ENCODE measurements at regions not wholly inside any gene's neighbourhood (a gene's known extent, or its start where the extent isn't known, plus 50 kb on each side); places are given as distances from the start of the nearest gene placed in this dataset.

DNA sequence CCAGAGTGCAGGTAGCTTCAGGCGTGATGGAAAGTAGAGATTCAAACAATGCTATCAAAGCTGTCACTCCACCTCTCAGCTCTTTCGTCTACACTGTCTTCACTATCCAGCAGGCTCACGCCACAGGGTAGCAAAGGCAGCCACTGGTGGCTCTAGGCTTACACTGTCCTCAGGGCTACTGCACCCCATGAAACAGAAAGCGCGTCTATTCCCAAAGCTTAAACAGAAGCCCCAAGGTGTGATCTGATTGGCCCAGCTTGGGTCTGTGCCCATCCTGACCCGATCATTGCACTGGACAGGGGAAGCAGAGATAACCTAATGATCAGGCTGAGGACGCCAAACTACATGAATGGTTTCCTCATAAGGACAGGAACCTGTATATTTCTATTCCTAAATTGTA lies 100.1 kb downstream of the PDCL3 start:
- no peak for DNase-seq

GRCh38 chr2:100664021-100664755 lies 101.4 kb downstream of the PDCL3 start:
- no peak for DNase-seq

DNA sequence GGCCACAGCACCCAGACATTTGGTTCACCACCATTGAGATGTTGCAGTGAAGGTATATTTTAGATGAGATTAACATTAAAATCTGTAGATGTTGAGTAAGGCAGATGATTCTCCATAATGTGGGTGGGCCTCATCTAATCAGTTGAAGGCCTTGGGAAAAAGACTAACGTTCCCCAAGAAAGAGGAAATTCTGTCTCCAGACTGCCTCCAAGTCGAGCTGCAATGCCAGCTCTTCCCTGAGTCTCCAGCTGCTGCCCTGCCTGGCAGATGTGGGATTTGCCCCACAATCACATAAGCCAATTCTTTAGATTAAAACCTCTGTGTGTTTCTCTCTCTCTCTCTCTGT lies 101.9 kb downstream of the PDCL3 start:
- no peak for DNase-seq

DNA sequence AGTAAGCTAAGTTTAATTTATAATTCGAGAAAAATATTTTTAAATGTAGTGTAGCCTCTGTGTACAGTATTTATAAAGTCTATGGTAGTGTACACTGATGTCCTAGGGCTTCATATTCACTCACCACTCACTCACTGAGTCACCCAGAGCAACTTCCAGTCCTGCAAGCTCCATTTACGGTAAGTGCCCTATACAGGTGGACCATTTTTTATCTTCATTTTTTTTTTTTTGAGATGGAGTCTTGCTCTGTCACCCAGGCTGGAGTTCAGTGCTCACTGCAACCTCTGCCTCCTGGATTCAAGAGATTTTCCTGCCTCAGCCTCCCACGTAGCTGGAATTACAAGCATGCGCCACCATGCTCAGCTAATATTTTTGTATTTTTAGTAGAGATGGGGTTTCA lies 104.2 kb downstream of the PDCL3 start:
- DNase-seq: no peak

DNA sequence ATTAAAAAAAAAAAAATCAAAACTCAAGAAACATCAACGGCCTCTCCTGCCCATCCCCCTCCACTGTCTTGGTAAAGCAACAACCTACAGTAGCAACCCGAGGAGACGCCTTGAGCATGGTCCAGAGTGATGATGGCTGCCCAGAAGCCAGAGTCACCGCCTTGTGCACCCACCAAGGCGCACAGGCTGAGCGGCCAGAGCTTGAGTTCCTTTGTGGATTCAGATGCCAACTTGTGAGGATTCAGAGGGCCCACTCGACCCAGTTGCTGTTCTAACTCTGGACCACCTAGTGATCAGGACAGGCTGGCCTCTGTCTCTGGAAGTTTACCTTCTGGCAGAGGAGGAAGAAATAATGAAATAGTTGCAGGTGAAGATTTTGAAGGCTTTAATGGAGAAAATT lies 105.0 kb downstream of the PDCL3 start:
- DNase-seq: no peak

- DNase-seq: no peak
Measured at GRCh38 chr2:100670232-100670631, 107.4 kb downstream of the PDCL3 start.

- DNase-seq: no peak
Measured at GRCh38 chr2:100673115-100673514, 110.3 kb downstream of the PDCL3 start.

- no peak for DNase-seq
Measured at GRCh38 chr2:100673691-100674485, 111.1 kb downstream of the PDCL3 start.

DNA sequence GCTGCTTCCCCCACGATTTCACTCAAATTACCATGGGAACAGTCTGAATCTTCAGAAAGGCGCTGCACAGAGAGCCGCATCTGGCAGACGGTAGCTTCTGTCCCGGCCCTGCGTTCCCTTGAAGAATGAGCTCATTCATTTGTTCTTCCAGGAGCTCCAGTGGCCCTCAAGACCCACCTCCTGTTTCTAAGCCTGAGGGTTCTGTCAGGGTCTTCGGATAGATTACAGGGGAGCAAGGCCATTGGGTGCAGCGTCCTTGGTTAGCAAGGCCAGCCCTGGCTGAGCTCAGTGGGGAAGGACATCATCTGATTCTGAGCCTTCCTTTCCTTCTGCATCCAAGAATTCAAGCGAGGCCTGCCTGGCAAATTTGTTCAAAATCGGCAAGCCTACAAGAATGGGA lies 111.9 kb downstream of the PDCL3 start:
- DNase-seq: no peak

DNA sequence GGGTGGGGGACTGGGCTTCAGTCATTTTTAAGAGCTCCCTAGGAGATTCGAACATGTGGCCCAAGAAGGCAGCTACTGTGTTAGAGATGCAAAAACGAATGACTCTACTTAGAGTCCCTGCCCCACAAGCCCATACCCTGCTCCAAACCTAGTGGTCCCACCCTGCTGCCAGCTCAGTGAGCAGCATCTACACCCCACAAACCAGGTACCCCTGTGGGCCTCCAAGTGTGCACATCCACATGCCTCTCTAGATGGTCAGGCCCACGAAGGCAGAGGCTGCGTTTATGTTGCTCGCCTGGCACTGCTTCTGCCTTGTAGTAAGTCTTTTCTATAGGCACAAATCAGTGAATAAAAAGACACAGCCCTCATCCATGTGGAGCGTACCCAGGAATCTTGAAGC lies 112.6 kb downstream of the PDCL3 start:
- DNase-seq: no peak

- no peak for DNase-seq
Measured at GRCh38 chr2:100675855-100676254, 113.1 kb downstream of the PDCL3 start.

DNA sequence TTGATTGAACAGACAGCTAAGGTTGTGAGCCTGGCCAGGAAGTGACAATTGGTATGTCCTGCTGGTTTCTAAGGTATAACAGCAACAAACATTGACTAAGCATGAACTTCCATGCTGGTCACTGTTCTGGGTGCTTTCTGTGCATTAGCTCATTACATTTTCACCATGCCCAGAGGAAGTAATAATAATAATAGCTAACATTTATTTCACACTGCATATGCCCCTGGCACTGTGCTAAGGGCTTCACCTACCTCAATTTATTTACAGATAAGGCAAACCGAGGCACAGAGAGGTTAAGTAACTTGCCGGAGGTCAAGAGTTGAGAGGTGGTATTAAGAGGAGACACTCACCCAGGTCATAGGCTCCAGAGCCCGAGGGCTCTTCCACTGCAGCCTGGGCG lies 113.6 kb downstream of the PDCL3 start:
- DNase-seq: no peak

DNA sequence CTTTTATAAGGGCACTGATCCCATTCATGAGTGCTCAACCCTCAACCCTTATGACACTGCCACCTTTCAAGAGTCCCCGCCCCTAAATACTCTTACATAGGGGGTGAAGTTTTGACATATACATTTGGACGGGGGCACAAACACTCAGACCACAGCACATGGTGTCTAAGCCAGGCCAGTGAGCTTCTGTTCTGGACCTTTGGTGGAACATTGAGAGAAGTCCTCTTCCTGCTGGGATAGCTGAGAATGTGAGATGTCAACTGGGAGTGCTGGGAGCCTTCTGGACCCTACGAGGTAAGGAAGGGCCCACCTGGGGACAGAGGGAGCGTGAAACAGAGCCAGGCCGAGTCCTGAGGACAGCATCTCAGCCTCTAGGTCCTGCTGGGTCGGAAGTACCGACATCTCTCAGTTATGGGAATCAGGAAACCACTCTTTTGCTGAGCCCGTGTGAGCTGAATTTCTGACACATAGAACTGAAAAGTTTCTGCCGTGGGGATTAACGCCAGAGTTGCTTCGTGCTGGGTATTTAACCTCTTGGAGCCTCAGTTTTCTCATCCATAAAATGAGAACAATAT lies 114.9 kb downstream of the PDCL3 start:
- no peak for DNase-seq

DNA sequence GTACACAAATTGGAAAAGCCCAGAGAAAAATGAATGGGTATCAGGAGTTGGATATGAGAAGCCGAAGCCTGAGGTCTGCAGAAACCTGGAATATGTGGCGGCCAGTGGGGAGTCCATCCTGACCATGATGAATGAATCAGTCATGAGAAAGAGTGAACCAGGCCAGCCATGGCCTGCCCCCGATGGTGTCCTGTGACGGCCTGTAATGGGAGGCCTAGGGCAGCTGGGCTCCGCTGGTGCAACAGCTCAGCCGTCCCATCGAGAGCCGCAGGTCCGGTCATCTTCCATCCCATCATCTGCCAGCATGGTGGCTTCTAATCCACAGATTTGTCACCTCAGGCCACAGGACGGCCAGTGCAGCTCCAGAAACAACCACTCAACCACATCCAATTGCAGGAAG lies 116.4 kb downstream of the PDCL3 start:
- no peak for DNase-seq

- DNase-seq: no peak
Measured at GRCh38 chr2:100682536-100682935, 119.7 kb downstream of the PDCL3 start.

- no peak for DNase-seq
Measured at GRCh38 chr2:100683231-100683630, 120.4 kb downstream of the PDCL3 start.

GRCh38 chr2:100691846-100692245 lies 128.1 kb upstream of the NPAS2 start:
- no peak for DNase-seq

DNA sequence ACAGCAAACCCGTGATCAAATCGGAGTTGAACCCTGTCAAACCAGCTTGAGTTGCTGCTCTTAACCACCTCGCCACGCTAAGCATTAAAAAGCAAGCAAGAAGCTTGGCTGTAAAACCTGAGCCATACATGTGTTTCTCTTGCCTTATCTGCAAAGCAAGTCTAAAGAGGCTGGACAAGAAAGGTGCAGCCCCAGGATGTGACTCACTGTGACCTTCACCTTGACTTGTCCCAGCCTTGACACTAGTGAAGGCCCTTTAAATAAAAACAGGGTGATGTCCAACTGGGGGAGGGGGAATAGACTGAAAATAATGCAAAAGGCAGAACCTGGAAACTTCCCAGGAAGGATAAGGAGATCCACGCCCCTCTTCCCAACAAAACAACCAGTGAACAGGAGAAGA lies 127.6 kb upstream of the NPAS2 start:
- DNase-seq: no peak

- DNase-seq: no peak
Measured at GRCh38 chr2:100692906-100693305, 127.0 kb upstream of the NPAS2 start.

DNA sequence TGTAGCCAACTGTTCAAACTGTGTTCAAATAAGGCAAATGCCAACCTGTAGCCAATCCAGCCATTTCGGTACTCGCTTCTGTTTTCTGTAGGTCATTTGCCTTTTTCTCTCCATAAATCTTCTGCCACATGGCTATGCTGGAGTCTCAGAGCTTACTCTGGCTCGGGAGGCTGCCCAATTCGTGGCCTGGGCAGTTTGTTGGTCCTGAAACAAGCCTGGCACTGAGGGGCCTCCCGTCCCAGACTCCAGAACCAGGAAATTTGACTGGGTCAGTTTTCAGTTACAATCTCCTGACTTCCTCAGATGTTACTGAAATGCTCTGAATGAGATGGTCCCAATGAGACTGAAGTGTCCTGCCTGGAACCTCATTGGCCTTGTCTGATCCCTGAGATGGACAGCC lies 120.8 kb upstream of the NPAS2 start:
- no peak for DNase-seq

DNA sequence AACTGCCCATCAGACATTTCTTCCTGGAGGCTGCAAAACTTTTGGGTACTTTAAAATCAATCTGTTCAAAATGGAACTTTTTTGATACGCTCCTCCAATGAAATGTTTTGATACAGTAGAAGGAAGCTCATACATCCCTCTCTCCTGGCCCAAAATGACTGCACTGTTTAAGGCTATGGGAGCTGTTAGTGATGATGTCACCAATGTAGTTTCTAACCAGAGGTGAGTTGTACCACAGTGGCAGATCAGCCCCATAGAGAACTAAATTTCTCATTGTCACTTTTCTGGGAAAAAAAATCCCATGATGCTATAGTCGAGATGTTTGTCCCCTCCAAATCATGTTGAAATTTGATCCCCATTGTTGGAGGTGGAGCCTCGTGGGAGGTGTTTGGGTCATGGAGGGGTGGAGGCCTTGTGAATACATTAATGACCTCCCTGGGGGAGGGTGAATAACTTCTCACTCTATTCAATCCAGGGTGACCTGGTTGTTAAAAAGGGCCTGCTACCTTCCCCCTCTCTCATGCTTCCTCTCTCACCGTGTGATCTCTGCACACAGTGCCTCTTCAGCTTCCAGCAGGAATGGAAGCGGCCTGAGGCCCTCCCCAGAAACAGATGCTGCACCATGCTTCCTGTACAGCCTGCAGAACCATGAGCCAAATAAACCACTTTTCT lies 117.4 kb upstream of the NPAS2 start:
- DNase-seq: no peak

DNA sequence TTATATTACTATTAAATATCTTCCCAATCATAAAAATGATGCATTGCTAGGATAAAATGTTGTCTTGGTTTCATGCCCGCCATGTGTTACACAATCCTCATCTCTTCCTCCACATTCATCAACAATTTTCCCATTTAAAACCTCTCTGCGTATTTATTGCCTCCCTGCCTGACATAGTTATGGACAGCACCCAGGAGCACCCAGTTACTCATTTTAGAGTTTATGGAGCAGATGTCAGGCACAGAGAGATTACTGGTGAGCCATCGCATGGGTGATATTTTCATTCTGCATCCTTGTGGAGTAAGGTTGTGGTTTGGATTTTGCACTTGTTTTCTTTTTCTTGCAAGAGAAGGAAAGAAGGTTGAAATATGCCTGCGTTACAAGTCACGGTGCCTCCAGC lies 116.7 kb upstream of the NPAS2 start:
- DNase-seq: no peak

GRCh38 chr2:100703739-100704138 lies 116.2 kb upstream of the NPAS2 start:
- DNase-seq: no peak

DNA sequence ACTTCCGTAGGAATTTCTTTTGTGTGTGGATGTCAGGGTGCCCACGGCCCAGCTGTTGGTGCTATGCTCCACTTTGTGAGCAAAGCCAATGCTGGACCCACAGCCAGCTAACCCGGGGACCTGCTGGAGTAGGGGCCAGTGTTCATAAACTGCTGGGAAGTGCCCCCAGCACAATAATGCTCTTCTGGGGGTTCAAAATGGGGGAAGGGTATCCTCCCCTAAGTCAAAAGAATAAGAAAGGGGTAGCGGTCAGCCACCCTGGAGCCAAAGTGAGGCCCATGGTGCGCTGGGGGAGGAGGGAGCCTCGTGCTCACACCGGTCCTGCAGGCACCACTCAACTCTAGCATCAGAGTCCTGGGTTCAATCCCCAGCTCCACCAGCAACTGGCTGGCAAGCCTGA lies 115.8 kb upstream of the NPAS2 start:
- DNase-seq: no peak
